Thyroid gland (tissue), 4 donors: ENCODE measurements at regions not wholly inside any gene's neighbourhood (a gene's known extent, or its start where the extent isn't known, plus 50 kb on each side); places are given as distances from the start of the nearest gene placed in this dataset.

Source experiments
- CTCF ChIP-seq, 6 experiments: fragments of 200-600 bp in 3 of 6; fragments of 450-650 bp in 3 of 6; sonication (generic) in 3 of 6; IDR thresholded peaks; one replicate each; pipeline ENCODE4 v1.5.1; 2016 to 2019; ENCODE audit warnings: antibody characterized with exemption in 6 of 6, mild to moderate bottlenecking in 2 of 6, inconsistent platforms in 1 of 6, moderate library complexity in 1 of 6
- POLR2A ChIP-seq, 2 donors: fragments of 450-650 bp; IDR thresholded peaks; one replicate each; pipeline ENCODE4 v1.6.1; 2017; ENCODE audit warnings: antibody characterized with exemption in 2 of 2, mild to moderate bottlenecking in 2 of 2, moderate library complexity in 1 of 2

GRCh38 chr4:171239196-171239595, 574.0 kb upstream of the GALNTL6 start:
- TF ChIP-seq CTCF (IDR thresholded peaks at IDR 0.05), result no peak
- no peak for TF ChIP-seq POLR2A (IDR thresholded peaks at IDR 0.05)
